H9 (cell line): ENCODE measurements at regions not wholly inside any gene's neighbourhood (a gene's known extent, or its start where the extent isn't known, plus 50 kb on each side); places are given as distances from the start of the nearest gene placed in this dataset.
"Not testable (repeated sequence)": the region's sequence is repeated elsewhere in the genome, so short reads cannot be mapped to it uniquely, and the experiment has no call there.

Experiments used
- DNase-seq: peaks from one replicate; pipeline ENCODE4 v3.0.0-alpha.2; 2017
- H2AFZ ChIP-seq: one replicate; pipeline ENCODE4 v1.6.1; 2013; ENCODE audit warnings: mild to moderate bottlenecking, low read length, control low read depth, moderate library complexity
- H2AK5ac ChIP-seq: 2 replicates; pipeline ENCODE4 v1.6.1; 2013; ENCODE audit warnings: low read length, control low read depth, mixed read lengths; ENCODE audit not compliant: insufficient read length
- H2BK120ac ChIP-seq: one replicate; pipeline ENCODE4 v1.6.1; 2013; ENCODE audit warnings: low read depth, mild to moderate bottlenecking, low read length, control low read depth, inconsistent platforms; ENCODE audit not compliant: poor library complexity, severe bottlenecking
- H2BK12ac ChIP-seq: 2 replicates; pipeline ENCODE4 v1.6.1; 2013; ENCODE audit warnings: low read length, control low read depth, mixed read lengths, low read depth; ENCODE audit not compliant: insufficient read length
- H2BK15ac ChIP-seq: 2 replicates; pipeline ENCODE4 v1.6.1; 2013; ENCODE audit warnings: low read depth, low read length, control low read depth
- H2BK20ac ChIP-seq: one replicate; pipeline ENCODE4 v1.6.1; 2013; ENCODE audit warnings: low read depth, mild to moderate bottlenecking, low read length, control low read depth, inconsistent platforms; ENCODE audit not compliant: poor library complexity, severe bottlenecking
- H2BK5ac ChIP-seq: 2 replicates; pipeline ENCODE4 v1.6.1; 2013; ENCODE audit warnings: low read length, control low read depth, mixed read lengths; ENCODE audit not compliant: insufficient read length
- H3K14ac ChIP-seq: 2 replicates; pipeline ENCODE4 v1.6.1; 2013; ENCODE audit warnings: low read length, control low read depth; ENCODE audit not compliant: insufficient read depth
- H3K18ac ChIP-seq: 2 replicates; pipeline ENCODE4 v1.6.1; 2013; ENCODE audit warnings: low read depth, mild to moderate bottlenecking, mixed read lengths, low read length, control low read depth; ENCODE audit not compliant: insufficient read length
- H3K23ac ChIP-seq: 2 replicates; pipeline ENCODE4 v1.6.1; 2013; ENCODE audit warnings: low read length, control low read depth, mixed read lengths, low read depth; ENCODE audit not compliant: insufficient read length
- H3K23me2 ChIP-seq: 2 replicates; pipeline ENCODE4 v1.6.1; 2013; ENCODE audit warnings: low read depth, mild to moderate bottlenecking, mixed read lengths, low read length, control low read depth; ENCODE audit not compliant: insufficient read length, poor library complexity, severe bottlenecking
- H3K27ac ChIP-seq: 2 replicates; pipeline ENCODE4 v1.5.1; 2013; ENCODE audit warnings: low read length, control low read depth, mixed read lengths, low read depth; ENCODE audit not compliant: insufficient read length
- H3K27me3 ChIP-seq: 2 replicates; pipeline ENCODE4 v1.6.1; 2013; ENCODE audit warnings: low read length, control low read depth, inconsistent platforms; ENCODE audit not compliant: insufficient read depth
- H3K4ac ChIP-seq: 2 replicates; pipeline ENCODE4 v1.6.1; 2013; ENCODE audit warnings: low read depth, mild to moderate bottlenecking, control low read depth, inconsistent platforms, low read length, moderate library complexity
- H3K4me1 ChIP-seq: 2 replicates; pipeline ENCODE4 v1.6.1; 2013; ENCODE audit warnings: low read length, control low read depth, inconsistent platforms; ENCODE audit not compliant: insufficient read depth
- H3K4me2 ChIP-seq: 2 replicates; pipeline ENCODE4 v1.6.1; 2013; ENCODE audit warnings: low read length, control low read depth, mixed read lengths; ENCODE audit not compliant: insufficient read length, insufficient read depth
- H3K56ac ChIP-seq: 2 replicates; pipeline ENCODE4 v1.6.1; 2013; ENCODE audit warnings: low read depth, mild to moderate bottlenecking, mixed read lengths, low read length, control low read depth; ENCODE audit not compliant: insufficient read length
- H3K79me1 ChIP-seq: 2 replicates; pipeline ENCODE4 v1.6.1; 2013; ENCODE audit warnings: low read depth, mild to moderate bottlenecking, moderate library complexity, low read length, control low read depth, inconsistent platforms; ENCODE audit not compliant: insufficient read depth, poor library complexity, severe bottlenecking
- H3K79me2 ChIP-seq: 2 replicates; pipeline ENCODE4 v1.6.1; 2013; ENCODE audit warnings: low read length, control low read depth, inconsistent platforms; ENCODE audit not compliant: insufficient read depth
- H3K9ac ChIP-seq: 2 replicates; pipeline ENCODE4 v1.6.1; 2013; ENCODE audit warnings: low read length, control low read depth, mixed read lengths; ENCODE audit not compliant: insufficient read length; ENCODE audit errors: extremely low read depth
- H3K9me3 ChIP-seq: one replicate; pipeline ENCODE4 v1.6.1; 2013; ENCODE audit warnings: low read depth, low read length, inconsistent platforms; ENCODE audit not compliant: control insufficient read depth
- H3T11ph ChIP-seq: one replicate; pipeline ENCODE4 v1.6.1; 2013; ENCODE audit warnings: mild to moderate bottlenecking, low read length, control low read depth, inconsistent platforms
- H4K20me1 ChIP-seq: one replicate; pipeline ENCODE4 v1.6.1; 2013; ENCODE audit not compliant: control insufficient read depth, insufficient read length, insufficient read depth
- H4K5ac ChIP-seq: 2 replicates; pipeline ENCODE4 v1.6.1; 2013; ENCODE audit warnings: low read depth, mild to moderate bottlenecking, mixed read lengths, low read length, control low read depth; ENCODE audit not compliant: insufficient read length
- H4K8ac ChIP-seq: replicated peaks from 2 replicates; pipeline ENCODE4 v1.6.1; 2013; ENCODE audit warnings: low read length, control low read depth, mixed read lengths, low read depth; ENCODE audit not compliant: insufficient read length
- H4K91ac ChIP-seq: 2 replicates; pipeline ENCODE4 v1.6.1; 2013; ENCODE audit warnings: low read depth, mild to moderate bottlenecking, moderate library complexity, mixed read lengths, low read length, control low read depth; ENCODE audit not compliant: insufficient read length
- H3K27ac Mint-ChIP-seq, 3 experiments: 2 replicates in 2 of 3; 3 replicates in 1 of 3; pipeline ENCODE4 v1.8.0; 2020 to 2021; ENCODE audit warnings: mixed read lengths in 3 of 3, mild to moderate bottlenecking in 1 of 3, moderate library complexity in 1 of 3
- H3K27me3 Mint-ChIP-seq: 2 replicates; pipeline ENCODE4 v1.8.0; 2021; ENCODE audit warnings: low read depth, mild to moderate bottlenecking, moderate library complexity, mixed read lengths
- H3K36me3 Mint-ChIP-seq, 3 experiments: 2 replicates in 2 of 3; 3 replicates in 1 of 3; pipeline ENCODE4 v1.8.0; 2020 to 2021; ENCODE audit warnings: low read depth in 3 of 3, mixed read lengths in 3 of 3; ENCODE audit not compliant: insufficient read depth in 1 of 3
- H3K4me1 Mint-ChIP-seq, 2 experiments: 2 replicates each; pipeline ENCODE4 v1.8.0; 2020; ENCODE audit warnings: mixed read lengths in 2 of 2
- H3K4me3 Mint-ChIP-seq, 2 experiments: 2 replicates in 1 of 2; 3 replicates in 1 of 2; pipeline ENCODE4 v1.8.0; 2020 to 2021; ENCODE audit warnings: mild to moderate bottlenecking in 2 of 2, mixed read lengths in 2 of 2, moderate library complexity in 1 of 2
- H3K9me3 Mint-ChIP-seq, 2 experiments: 2 replicates in 1 of 2; 3 replicates in 1 of 2; pipeline ENCODE4 v1.8.0; 2020; ENCODE audit warnings: mild to moderate bottlenecking in 2 of 2, mixed read lengths in 2 of 2, moderate library complexity in 1 of 2
- WGBS: extraction: QIAGEN DNeasy Blood & Tissue Kit; methylation state at CpG from one replicate; pipeline ENCODE4 v1.1.7; 2013; ENCODE audit warnings: missing lambda C conversion rate, low lambda C conversion rate, mixed read lengths; ENCODE audit not compliant: insufficient read length; ENCODE audit errors: extremely low coverage; 5-methylcytosine and 5-hydroxymethylcytosine counted together

DNA sequence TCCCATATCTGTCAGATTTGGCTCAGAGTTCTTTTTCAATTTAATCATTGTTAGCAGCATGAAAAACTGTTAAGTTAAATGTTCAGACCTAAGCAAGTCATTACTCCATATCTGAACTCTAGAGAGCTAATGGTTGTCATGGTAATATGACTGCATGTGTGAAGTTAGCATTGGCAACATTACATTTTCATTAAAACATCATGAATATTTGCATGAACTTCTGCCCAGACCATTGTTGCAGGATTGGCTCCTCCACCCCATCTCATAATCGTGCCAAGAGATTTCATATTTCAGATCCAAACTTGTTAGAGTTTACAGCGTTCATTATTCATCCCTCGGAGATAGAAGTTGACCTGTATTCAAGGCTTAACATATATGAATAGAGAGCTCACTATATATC lies 75.5 kb upstream of the FOLH1 start:
- H3K23me2 ChIP-seq, H4K91ac ChIP-seq, H2BK5ac ChIP-seq, H3K9ac ChIP-seq, H3K27me3 ChIP-seq, H3K27me3 Mint-ChIP-seq, H3K27ac Mint-ChIP-seq, H3K4me1 ChIP-seq, H3K4ac ChIP-seq, H3K4me2 ChIP-seq, H3K56ac ChIP-seq, H3K18ac ChIP-seq, H3K79me2 ChIP-seq, H2BK120ac ChIP-seq, H4K20me1 ChIP-seq, H3T11ph ChIP-seq, H2BK12ac ChIP-seq, H3K27ac ChIP-seq, H4K5ac ChIP-seq, H3K9me3 ChIP-seq, H3K36me3 Mint-ChIP-seq, H3K23ac ChIP-seq, H3K79me1 ChIP-seq, H3K4me3 Mint-ChIP-seq, DNase-seq, H2AFZ ChIP-seq, H2BK15ac ChIP-seq, H2BK20ac ChIP-seq, H3K14ac ChIP-seq, H2AK5ac ChIP-seq, H4K8ac ChIP-seq: not testable (repeated sequence)
- no CpG with 5 or more reads among the region's 3 CpGs for WGBS
- H3K9me3 Mint-ChIP-seq, result peaks cover 37 to 72% of the 10 kb centered on the region in 2 experiments
- peaks cover 8 to 24% of the 10 kb centered on the region in 2 experiments for H3K4me1 Mint-ChIP-seq

DNA sequence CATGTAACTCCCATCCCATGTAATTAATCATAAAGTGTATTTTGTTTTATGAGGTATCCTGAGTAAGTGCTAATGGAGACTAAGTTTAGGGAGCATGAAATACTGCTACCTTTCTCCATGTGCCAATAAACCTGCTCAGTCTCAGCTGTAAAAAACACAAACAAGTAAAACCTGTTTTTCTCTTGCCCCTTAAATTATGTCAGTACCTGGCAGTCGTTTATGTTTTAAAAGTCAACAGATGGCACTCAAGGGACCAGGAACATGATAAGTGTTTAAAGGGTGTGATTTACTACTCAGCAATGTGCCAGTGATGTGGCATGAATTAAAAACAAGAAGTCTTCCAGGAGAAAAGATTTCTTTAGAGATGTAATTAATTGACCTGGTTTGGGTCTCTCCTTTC lies 74.9 kb upstream of the FOLH1 start:
- H2BK120ac ChIP-seq, H2BK12ac ChIP-seq, H3K9ac ChIP-seq, H4K5ac ChIP-seq, H3K79me2 ChIP-seq, H3K4me2 ChIP-seq, H3K79me1 ChIP-seq, H3K9me3 ChIP-seq, H4K20me1 ChIP-seq, H3K23me2 ChIP-seq, DNase-seq, H3K27ac Mint-ChIP-seq, H4K8ac ChIP-seq, H3K36me3 Mint-ChIP-seq, H3K56ac ChIP-seq, H3K23ac ChIP-seq, H3K4me3 Mint-ChIP-seq, H2AK5ac ChIP-seq, H3K27ac ChIP-seq, H4K91ac ChIP-seq, H3K4ac ChIP-seq, H2BK5ac ChIP-seq, H3K4me1 ChIP-seq, H3K18ac ChIP-seq, H2BK20ac ChIP-seq, H3K27me3 ChIP-seq, H2AFZ ChIP-seq, H2BK15ac ChIP-seq, H3K27me3 Mint-ChIP-seq, H3T11ph ChIP-seq, H3K14ac ChIP-seq: not testable (repeated sequence)
- no CpG with 5 or more reads among the region's 1 CpG for WGBS
- peaks cover 8 to 24% of the 10 kb centered on the region in 2 experiments for H3K4me1 Mint-ChIP-seq
- peaks cover 33 to 70% of the 10 kb centered on the region in 2 experiments for H3K9me3 Mint-ChIP-seq
